ENCODE measurements at regions not wholly inside any gene's neighbourhood (a gene's known extent, or its start where the extent isn't known, plus 50 kb on each side); places are given as distances from the start of the nearest gene placed in this dataset.
"Not testable (repeated sequence)": the region's sequence is repeated elsewhere in the genome, so short reads cannot be mapped to it uniquely, and the experiment has no call there.

DNA sequence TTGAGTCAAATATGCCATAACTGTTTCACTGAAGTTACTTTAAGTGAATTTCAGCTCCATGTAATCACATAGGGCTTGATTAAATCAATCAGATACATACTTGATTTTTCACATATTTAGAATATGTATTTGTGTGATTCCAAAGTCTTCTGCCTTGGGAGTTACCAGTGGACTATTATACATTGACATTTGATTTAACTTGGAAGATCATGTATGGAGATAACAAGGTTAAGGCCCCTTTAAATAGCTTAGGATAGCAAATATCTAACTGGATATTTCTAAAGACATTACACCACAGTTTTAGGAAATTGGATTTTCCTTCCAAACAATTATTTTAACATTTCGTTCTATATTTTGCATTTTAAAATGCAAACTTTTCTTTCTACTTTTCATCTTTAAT is 405.0 kb downstream of the RAP2B start:
- no peak for DNase-seq

- no peak for DNase-seq
Observed at GRCh38 chr3:153567556-153567955, 405.5 kb downstream of the RAP2B start.

DNA sequence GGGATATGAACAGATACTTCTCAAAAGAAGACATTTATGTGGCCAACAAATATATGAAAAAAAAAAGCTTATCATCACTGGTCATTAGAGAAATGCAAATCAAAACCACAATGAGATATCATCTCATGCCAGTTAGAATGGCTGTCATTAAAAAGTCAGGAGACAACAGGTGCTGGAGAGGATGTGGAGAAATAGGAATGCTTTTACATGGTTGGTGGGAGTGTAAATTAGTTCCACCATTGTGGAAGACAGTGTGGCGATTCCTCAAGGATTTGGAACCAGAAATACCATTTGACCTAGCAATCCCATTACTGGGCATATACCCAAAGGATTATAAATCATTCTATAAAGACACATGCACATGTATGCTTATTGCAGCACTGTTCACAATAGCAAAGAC is 408.5 kb downstream of the RAP2B start:
- DNase-seq, result not testable (repeated sequence)

- no peak for DNase-seq
Observed at GRCh38 chr3:153572165-153572564, 410.1 kb downstream of the RAP2B start.

DNA sequence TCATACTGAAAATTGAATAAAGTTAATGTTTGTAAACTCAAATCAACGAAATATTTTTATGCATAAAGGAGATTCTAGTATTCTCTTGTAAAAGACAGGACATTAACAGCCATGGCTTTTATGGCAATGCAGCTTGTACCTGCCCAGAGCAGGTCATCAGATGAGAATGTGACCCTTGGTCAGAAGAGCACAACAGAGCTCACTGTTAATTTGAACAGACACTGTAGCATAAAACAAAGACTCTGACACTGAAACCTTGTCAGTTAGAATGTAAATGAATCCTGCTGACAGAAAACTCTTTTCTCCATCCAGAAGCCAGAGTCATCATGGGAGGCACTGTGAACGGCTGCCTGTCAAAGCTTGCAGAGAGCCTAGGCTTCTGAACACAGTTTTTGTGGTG is 410.6 kb downstream of the RAP2B start:
- no peak for DNase-seq

GRCh38 chr3:153573481-153573880 is 411.5 kb downstream of the RAP2B start:
- DNase-seq, result no peak

GRCh38 chr3:153574445-153574844 is 412.4 kb downstream of the RAP2B start:
- no peak for DNase-seq

- no peak for DNase-seq
Observed at GRCh38 chr3:153577059-153577736, 415.2 kb downstream of the RAP2B start.

- DNase-seq, result no peak
Observed at GRCh38 chr3:153578046-153578445, 416.0 kb downstream of the RAP2B start.

- DNase-seq, result no peak
Observed at GRCh38 chr3:153590051-153590450, 428.0 kb downstream of the RAP2B start.

GRCh38 chr3:153591561-153592245 is 429.7 kb downstream of the RAP2B start:
- no peak for DNase-seq

DNA sequence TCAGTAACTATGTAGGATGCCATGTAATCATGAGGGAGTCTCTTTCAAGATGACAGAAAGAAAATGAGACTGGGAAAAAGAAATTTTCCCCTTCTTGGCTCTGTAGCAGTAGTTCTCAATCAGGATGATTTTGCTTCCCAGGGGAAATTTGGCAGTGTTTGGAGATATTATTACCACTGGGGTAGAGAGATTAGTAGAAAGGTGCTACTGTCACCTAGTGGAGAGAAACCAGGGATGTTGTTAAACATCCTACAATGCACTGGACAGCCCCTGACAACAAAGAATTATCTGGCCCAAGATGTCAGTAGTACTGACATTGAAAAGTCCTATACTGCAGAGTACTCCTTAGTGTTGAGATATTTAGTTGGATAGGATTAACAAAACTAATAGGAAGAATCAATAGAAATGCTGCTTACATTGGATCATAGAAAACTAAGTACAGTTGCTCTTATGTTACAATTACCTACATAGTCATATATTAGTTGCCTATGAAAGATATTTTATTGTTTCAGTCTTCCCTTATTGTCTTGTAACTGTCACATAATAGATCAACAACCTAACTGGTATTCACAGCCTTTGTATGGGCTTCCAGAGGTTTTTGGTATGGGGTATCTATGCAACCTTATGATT is 433.3 kb downstream of the RAP2B start:
- DNase-seq, result peak; percentile 9

GRCh38 chr3:153596401-153596800 is 434.4 kb downstream of the RAP2B start:
- no peak for DNase-seq

- no peak for DNase-seq
Observed at GRCh38 chr3:153599685-153600084, 437.7 kb downstream of the RAP2B start.

DNA sequence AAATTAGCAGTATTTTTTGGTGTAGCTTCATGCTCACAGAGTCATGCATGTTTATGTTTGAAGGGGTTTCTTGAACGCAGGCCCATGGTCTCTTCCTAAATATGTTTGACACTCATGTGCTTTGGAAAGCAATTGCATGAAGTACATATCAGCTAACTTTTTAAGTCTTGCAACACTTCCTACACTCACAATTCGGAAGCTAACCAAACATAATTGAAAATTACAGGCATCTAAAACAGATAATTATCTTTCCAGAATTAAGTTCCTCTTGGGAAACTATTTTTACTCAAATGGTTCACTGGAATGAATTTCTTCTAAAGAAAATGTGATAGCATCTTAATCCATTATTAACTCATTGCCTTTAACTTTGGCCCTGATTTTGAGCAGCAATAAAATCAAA is 438.9 kb downstream of the RAP2B start:
- DNase-seq, result no peak

GRCh38 chr3:153601374-153601853 is 439.4 kb downstream of the RAP2B start:
- DNase-seq, result no peak

DNA sequence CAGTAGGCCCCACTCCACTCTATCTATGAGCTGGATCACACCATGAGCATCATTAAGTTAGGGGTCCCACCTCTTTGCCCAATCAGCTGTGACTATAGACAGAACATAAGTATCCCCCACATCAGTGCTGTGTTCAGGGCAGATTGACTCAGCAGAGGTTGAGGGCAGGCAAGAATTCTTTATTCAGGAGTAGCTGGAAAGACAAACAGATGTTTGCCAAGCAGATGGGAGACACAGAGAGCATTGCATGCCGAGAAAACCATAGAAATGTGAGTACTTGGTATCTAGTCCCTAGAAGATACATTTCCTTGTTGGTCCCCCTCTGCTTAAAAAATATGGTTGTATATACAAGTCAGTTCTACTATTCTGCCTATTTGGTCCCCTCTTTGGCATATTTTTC is 440.8 kb downstream of the RAP2B start:
- DNase-seq, result no peak

GRCh38 chr3:153614140-153614539 is 452.1 kb downstream of the RAP2B start:
- no peak for DNase-seq

DNA sequence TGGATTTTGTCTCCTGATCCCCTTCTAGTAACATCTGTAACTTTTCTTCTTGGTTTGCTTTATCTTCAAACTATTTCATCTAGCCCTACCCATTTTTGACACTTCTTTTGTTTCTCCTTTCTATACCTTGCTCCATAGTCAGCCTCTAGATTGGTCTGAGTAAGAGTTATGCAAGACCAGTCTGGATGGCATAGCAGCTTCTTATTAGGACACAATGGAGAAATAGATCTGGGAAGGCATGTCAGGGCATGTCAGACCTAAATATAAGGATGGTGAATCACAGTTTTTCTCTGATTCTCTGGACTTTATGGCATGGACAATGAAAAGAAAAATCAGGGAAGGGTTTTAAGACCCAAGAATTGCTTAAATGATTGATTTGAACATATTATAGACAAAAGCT is 452.5 kb downstream of the RAP2B start:
- DNase-seq, result no peak

DNA sequence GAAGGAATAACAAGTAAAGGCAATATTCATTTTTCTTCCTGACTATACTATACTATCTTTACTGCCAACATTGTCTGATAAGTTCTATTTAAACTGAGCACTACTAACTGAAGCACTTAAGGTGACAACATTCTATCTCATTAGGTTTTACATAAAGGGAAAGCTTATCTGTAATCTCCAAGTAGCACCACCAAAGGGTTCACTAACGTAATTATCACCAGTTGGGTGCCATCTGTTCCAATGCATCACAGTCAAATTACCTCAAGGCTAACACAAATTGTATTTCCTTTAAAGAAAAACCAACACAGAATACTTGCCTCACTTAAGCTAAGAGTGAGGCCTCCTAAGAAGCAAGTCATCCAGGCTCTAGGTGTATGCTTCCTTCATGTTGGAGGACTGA is 453.8 kb downstream of the RAP2B start:
- DNase-seq, result peak; percentile 92

- DNase-seq, result no peak
Observed at GRCh38 chr3:153617463-153617862, 455.4 kb downstream of the RAP2B start.

DNA sequence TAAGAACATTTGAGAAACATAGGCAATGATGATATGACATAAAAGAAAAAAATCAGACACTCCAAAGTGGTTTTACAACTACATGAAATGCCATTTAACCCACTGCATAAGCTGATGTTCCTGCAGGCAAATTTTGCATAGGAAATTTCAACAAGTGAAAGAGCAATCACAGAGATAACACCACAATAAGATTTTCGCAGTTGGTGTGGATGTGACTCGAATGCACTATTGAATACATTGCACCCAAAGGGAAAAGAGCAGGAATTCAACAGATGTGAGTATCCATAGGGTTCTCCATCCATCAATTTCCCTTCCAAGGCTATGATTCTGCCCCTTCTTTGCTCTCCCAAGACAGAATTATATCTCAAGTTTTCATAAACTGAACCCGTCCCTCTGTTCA is 456.1 kb downstream of the RAP2B start:
- DNase-seq, result no peak

DNA sequence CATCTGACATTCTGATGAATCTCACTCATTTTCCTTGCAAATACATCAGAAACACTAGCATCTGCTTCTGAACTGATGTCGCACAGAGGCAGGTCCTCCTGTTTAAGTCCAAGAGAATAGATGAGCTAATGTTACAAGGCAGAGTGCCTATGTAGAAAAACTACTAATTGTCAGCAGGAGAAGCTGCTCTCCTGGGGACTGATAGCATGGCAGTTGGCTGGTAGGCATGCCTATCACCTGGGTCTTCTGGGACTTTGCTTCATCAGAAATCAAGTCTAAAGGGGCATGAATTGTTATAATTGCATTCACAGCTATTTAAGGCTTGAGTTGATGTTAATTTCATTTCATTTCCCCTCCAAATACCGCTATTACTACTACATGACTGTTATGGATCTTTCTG is 457.2 kb downstream of the RAP2B start:
- DNase-seq, result no peak

- no peak for DNase-seq
Observed at GRCh38 chr3:153621953-153622352, 459.9 kb downstream of the RAP2B start.

Data from NCI-H524 treated with DMSO at 0.1 percent for 48 hours (cell line).